GM12891 (cell line): ENCODE measurements at regions not wholly inside any gene's neighbourhood (a gene's known extent, or its start where the extent isn't known, plus 50 kb on each side); places are given as distances from the start of the nearest gene placed in this dataset.

ENCODE experiments used
- POLR2A ChIP-seq: IDR thresholded peaks from 2 replicates; pipeline ENCODE4 v1.6.1; 2011; ENCODE audit warnings: low read depth, low read length, control low read depth
- POLR2AphosphoS5 ChIP-seq: IDR thresholded peaks from 2 replicates; pipeline ENCODE4 v1.6.1; 2011; ENCODE audit warnings: low read depth, low read length, control low read depth
- POU2F2 ChIP-seq: IDR thresholded peaks from 2 replicates; pipeline ENCODE4 v1.6.1; 2011; ENCODE audit warnings: low read depth, mild to moderate bottlenecking, control low read depth, low read length, moderate library complexity
- TAF1 ChIP-seq: IDR thresholded peaks from 2 replicates; pipeline ENCODE4 v1.6.1; 2011; ENCODE audit warnings: low read depth, low read length, control low read depth

DNA sequence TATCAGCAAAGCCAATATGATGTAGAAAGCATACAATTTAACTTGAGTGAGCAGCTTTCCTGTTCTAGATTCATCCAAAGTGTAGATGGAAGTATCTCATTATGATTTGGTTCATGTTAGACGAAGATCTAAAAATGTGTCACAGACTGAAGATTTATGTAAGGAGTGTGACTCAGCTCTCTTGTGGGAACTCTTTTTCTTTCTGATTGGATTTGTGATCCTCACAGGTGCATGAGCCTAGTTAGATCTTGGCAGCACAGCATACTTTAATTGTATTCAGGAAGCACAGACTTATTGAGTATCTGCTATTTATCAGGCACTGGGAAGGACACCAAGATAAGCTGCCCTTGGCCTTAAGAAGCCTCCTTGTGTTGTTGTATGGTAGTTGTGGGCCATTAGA lies 147.1 kb downstream of the C11orf91 start:
- TF ChIP-seq POLR2AphosphoS5 (no peak), POLR2A (no peak), POU2F2 (no peak), TAF1 (no peak)
